Epithelial cell of proximal tubule (primary cell): ENCODE measurements at regions not wholly inside any gene's neighbourhood (a gene's known extent, or its start where the extent isn't known, plus 50 kb on each side); places are given as distances from the start of the nearest gene placed in this dataset.

Experiments used
- DNase-seq: peaks from one replicate; pipeline ENCODE4 v3.0.0-alpha.2; 2011; ENCODE audit warnings: low read depth
- H3K4me3 ChIP-seq: 2 replicates; pipeline ENCODE4 v1.5.1; 2011; ENCODE audit warnings: low read depth, mild to moderate bottlenecking, low read length
- CTCF ChIP-seq: conservative IDR thresholded peaks from 2 replicates; pipeline ENCODE4 v1.5.1; 2012; ENCODE audit warnings: low read depth, mild to moderate bottlenecking, low read length

- DNase-seq = no peak
- H3K4me3 ChIP-seq = no peak overlapping the region
- TF ChIP-seq CTCF = no peak
These were observed 91.2 kb upstream of the EXOC2 start for GRCh38 chr6:783966-784735.

GRCh38 chr6:782141-782540 lies 89.2 kb upstream of the EXOC2 start:
- no peak for DNase-seq
- H3K4me3 ChIP-seq = no peak overlapping the region
- no peak for TF ChIP-seq CTCF

DNA sequence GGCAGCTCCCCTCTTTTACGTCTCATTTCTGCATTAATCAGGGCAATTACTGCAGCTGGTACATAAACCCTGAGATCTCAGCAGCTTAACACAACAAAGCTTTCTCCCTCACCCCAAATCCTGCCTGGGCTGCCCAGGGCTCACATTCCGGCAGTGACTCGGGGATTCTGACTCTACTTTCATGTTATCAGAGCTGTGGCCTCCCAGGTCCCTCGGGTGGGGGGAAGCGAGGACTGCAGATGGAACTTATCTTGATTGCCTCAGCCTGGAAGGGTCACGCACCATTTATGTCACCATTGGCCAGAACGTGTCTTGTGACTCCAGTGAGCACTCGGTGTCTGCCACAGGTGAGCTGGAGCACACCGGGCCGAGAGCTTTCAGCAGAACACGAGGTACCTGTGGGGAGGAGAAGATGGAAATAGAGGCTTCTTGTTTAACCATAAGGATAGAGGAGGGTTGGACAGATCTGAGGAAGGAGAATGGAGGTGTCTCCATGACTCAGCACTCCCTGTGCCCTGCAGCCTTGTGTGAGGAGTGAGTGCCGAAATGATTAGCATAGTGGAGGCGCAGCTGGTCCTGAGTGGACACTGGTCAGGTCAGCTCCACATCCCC lies 88.5 kb upstream of the EXOC2 start:
- no peak for DNase-seq
- TF ChIP-seq CTCF = no peak

DNA sequence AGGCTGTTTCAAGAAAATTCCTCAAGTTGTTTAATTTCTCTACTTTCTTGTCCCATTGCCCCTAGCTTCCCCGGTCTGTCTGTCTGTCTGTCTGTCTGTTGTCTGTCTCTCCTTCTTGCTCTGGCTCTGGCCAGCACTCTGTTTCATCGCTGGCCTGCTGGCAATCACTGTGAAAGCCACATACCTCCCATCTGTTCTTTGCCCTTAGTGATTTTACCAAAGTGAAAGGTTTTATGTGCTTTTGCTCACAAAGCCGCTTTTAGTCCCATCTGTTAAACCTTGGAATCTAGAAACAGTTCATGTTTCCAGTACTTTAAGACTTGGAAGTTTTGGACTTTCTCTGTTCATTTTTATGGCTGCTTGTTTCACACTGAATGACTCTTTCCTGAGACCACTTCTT lies 87.8 kb upstream of the EXOC2 start:
- no peak for TF ChIP-seq CTCF
- no peak overlapping the region for H3K4me3 ChIP-seq
- DNase-seq = no peak

More for the DNA sequence above, 88.5 kb upstream of the EXOC2 start:
- no peak overlapping the region for H3K4me3 ChIP-seq

GRCh38 chr6:776951-777350 lies 84.0 kb upstream of the EXOC2 start:
- no peak for DNase-seq
- no peak overlapping the region for H3K4me3 ChIP-seq
- no peak for TF ChIP-seq CTCF

GRCh38 chr6:776528-776931 lies 83.6 kb upstream of the EXOC2 start:
- no peak for DNase-seq

More at GRCh38 chr6:776528-776931, 83.6 kb upstream of the EXOC2 start:
- H3K4me3 ChIP-seq = no peak overlapping the region
- no peak for TF ChIP-seq CTCF
